A673 (cell line): ENCODE measurements at regions not wholly inside any gene's neighbourhood (a gene's known extent, or its start where the extent isn't known, plus 50 kb on each side); places are given as distances from the start of the nearest gene placed in this dataset.

ENCODE experiments used
- BruUV-seq: library from RNA; stranded (reverse); fragments of 400-500 nt; replicated peaks from 2 replicates; lab custom pipeline; 2021; lab: Mats Ljungman, UMichigan
- CTCF ChIA-PET: fragments of 300-600 bp; sonication (Branson Sonifier 250); formaldehyde crosslinking; loops from one replicate; lab custom pipeline; 2022; ENCODE audit warnings: antibody characterized with exemption; lab: Charles Lee
- POLR2A ChIA-PET: fragments of 300-600 bp; sonication (Branson Sonifier 250); formaldehyde crosslinking; loops from one replicate; lab custom pipeline; 2022; ENCODE audit warnings: antibody characterized with exemption; ENCODE audit not compliant: low non-redundant PET; lab: Charles Lee
- DNase-seq: peaks from one replicate; pipeline ENCODE4 v3.0.0-alpha.2; 2015; ENCODE audit warnings: low spot score
- H3K27ac ChIP-seq: fragments of 200-600 bp; sonication (generic); 2 replicates; pipeline ENCODE4 v1.5.1; 2016; ENCODE audit warnings: mixed run types, low read depth, mild to moderate bottlenecking, mixed read lengths, antibody characterized with exemption, low read length; ENCODE audit not compliant: poor library complexity, severe bottlenecking
- H3K27me3 ChIP-seq: fragments of 200-600 bp; sonication (generic); replicated peaks from 2 replicates; pipeline ENCODE4 v1.6.1; 2017; ENCODE audit warnings: mixed run types, low read depth, mild to moderate bottlenecking, mixed read lengths, antibody characterized with exemption, low read length; ENCODE audit not compliant: insufficient read depth, poor library complexity
- H3K36me3 ChIP-seq: fragments of 200-600 bp; sonication (generic); 2 replicates; pipeline ENCODE4 v1.6.1; 2016; ENCODE audit warnings: mixed run types, mild to moderate bottlenecking, mixed read lengths, antibody characterized with exemption, low read length; ENCODE audit not compliant: insufficient read depth, poor library complexity, severe bottlenecking
- H3K4me1 ChIP-seq: fragments of 200-600 bp; sonication (generic); 2 replicates; pipeline ENCODE4 v1.6.1; 2017; ENCODE audit warnings: mixed run types, mild to moderate bottlenecking, mixed read lengths, antibody characterized with exemption, low read length; ENCODE audit not compliant: insufficient read depth, poor library complexity, severe bottlenecking
- H3K4me3 ChIP-seq: fragments of 200-600 bp; sonication (generic); 2 replicates; pipeline ENCODE4 v1.5.1; 2016; ENCODE audit warnings: low read depth, mixed run types, mild to moderate bottlenecking, mixed read lengths, low read length; ENCODE audit not compliant: poor library complexity, severe bottlenecking
- H3K9me3 ChIP-seq: fragments of 200-600 bp; sonication (generic); 2 replicates; pipeline ENCODE4 v1.6.1; 2016; ENCODE audit warnings: mixed run types, low read depth, mild to moderate bottlenecking, mixed read lengths, antibody characterized with exemption, low read length; ENCODE audit not compliant: poor library complexity, severe bottlenecking
- CTCF ChIP-seq: fragments of 300-800, 200-600 bp; sonication (generic); conservative IDR thresholded peaks from 2 replicates; pipeline ENCODE4 v1.5.1; 2017; ENCODE audit warnings: low read depth, mild to moderate bottlenecking, antibody characterized with exemption, low read length, moderate library complexity, mixed read lengths
- EZH2 ChIP-seq: fragments of 200-600 bp; sonication (generic); IDR thresholded peaks from 2 replicates; pipeline ENCODE4 v1.6.1; 2017; ENCODE audit warnings: borderline replicate concordance, low read depth, mild to moderate bottlenecking, mixed read lengths, antibody characterized with exemption, low read length; ENCODE audit not compliant: poor library complexity, severe bottlenecking
- intact Hi-C: fragments of 100-400 bp; cut with micrococcal nuclease; formaldehyde crosslinking; loops from one replicate; pipeline ENCODE4 v1.10.0; 2022; ENCODE audit not compliant: unreplicated experiment

DNA sequence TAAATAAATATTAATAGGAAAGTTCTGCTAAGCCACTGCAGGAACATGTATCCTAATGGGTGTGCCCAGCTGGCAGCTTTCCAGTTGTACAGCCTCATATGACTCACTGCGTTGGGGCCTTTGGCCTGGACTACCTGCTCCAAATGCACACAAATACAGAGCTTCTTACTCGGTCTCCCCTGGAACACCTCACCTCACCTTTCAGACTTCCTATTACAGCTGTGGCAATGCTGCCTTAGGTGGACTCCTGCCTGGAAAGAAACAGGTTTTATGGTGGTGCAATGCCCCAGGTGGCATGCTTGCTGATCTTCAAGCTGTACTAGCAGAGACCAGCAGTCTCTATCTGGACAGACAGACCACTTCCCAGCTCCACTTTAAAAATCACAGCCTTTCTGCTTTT lies 85.7 kb upstream of the EXOC1L start:
- CTCF ChIA-PET = no interaction called here
- BruUV-seq = no TSS peak

DNA sequence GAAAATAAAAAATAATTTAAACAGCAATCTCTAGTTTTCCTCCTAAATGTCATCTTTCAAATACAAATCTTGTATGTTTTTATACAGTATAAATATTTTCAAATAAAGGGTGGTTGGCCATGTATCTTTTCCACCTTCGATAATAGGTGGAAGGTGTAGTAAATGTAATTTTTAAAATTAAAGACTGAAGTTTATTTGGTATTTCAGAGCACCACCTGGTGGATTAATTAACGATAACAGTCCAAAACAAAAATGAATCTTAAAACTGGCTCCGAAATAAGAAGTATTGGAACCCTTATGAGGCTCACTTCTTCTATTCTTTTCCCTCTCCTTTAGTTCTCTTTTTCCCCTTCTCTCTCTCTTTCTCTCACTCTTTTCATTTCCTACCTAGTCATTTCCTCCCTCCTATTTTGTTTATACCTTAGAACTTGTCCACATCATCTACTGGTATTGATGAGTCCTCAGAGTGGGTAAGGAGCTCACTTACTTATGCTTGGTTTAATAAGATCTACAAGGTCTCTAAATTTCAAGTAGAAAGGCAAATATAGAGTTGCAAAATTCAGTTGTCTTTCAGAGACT lies 82.9 kb upstream of the EXOC1L start:
- Histone ChIP-seq H3K9me3 (no peaks in the 10 kb centered on the region), H3K4me3 (no peak overlapping the region), H3K27ac (no peak overlapping the region), H3K27me3 (no peaks in the 10 kb centered on the region), H3K4me1 (no peaks in the 10 kb centered on the region), H3K36me3 (no peaks in the 10 kb centered on the region)
- TF ChIP-seq CTCF = peak; percentile 41
- no peak for TF ChIP-seq EZH2
- ChIA-PET CTCF (no interaction called here), POLR2A (no interaction called here)
- no TSS peak for BruUV-seq
- intact Hi-C loops = loop anchor here (10.0 kb wide), 1 partner anchor 292 kb away; no protein-coding TSS in a partner anchor
- peak; percentile 1 for DNase-seq

More for the DNA sequence above, 85.7 kb upstream of the EXOC1L start:
- Histone ChIP-seq H3K9me3 (no peaks in the 10 kb centered on the region), H3K4me1 (no peaks in the 10 kb centered on the region), H3K36me3 (no peaks in the 10 kb centered on the region), H3K27me3 (no peaks in the 10 kb centered on the region), H3K27ac (no peak overlapping the region), H3K4me3 (no peak overlapping the region)
- intact Hi-C loops = loop anchor here (10.0 kb wide), 1 partner anchor 289 kb away; no protein-coding TSS in a partner anchor
- peak; percentile 3 for DNase-seq
- POLR2A ChIA-PET = no interaction called here
- no peak for TF ChIP-seq CTCF
- no peak for TF ChIP-seq EZH2

DNA sequence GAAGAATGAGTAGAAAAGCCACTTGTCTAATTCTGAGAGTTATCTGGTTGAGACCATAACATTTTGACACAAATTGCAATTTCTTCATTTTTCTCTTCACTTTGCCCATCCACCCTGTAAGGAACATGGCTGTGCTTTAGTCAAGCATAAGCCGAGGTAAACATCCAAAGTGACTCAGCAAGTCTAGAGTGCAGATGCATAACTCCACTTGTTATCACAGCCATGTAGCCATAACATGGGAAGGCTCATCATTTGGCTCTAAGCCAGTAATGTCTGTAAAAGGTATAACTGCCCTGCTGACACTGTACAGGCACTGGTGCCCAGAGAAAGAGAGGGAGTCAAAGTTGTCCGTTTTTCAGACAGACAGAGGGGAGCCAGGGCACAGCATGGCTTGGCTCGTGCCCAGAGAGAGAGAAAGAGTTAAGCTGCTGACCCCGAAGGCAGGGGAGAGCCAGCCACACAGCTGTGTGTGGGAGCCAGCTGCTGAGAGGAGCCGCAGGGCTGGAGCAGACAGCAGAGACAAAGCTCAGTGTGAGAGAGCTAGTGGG lies 76.9 kb upstream of the EXOC1L start:
- intact Hi-C loops = no loop called here
- Histone ChIP-seq H3K27me3 (no peaks in the 10 kb centered on the region), H3K36me3 (no peaks in the 10 kb centered on the region), H3K4me1 (no peaks in the 10 kb centered on the region), H3K4me3 (no peak overlapping the region), H3K27ac (no peak overlapping the region), H3K9me3 (no peaks in the 10 kb centered on the region)
- POLR2A ChIA-PET = no interaction called here
- no TSS peak for BruUV-seq
- TF ChIP-seq CTCF (no peak), EZH2 (no peak)
- no peak for DNase-seq
- CTCF ChIA-PET = no interaction called here
